ENCODE measurements at regions not wholly inside any gene's neighbourhood (a gene's known extent, or its start where the extent isn't known, plus 50 kb on each side); places are given as distances from the start of the nearest gene placed in this dataset.

GRCh38 chr9:126248680-126249079, 77.9 kb upstream of the MVB12B start:
- no peak overlapping the region for H2BK120ac ChIP-seq (ENCODE audit: low read depth, low read length)
- no peak overlapping the region for H4K91ac ChIP-seq (ENCODE audit: low read length)
- H3K36me3 ChIP-seq (ENCODE audit: control insufficient read depth in 1 of 2, insufficient read depth in 2 of 2, low read depth in 1 of 2, low read length in 2 of 2), result no peaks in the 10 kb centered on the region
- H2BK15ac ChIP-seq (ENCODE audit: low read depth, poor library complexity, severe bottlenecking), result no peak overlapping the region
- H3K14ac ChIP-seq (ENCODE audit: low read length in 2 of 2), result no peak overlapping the region
- H3K79me1 ChIP-seq (replicated peaks; ENCODE audit: low read length, poor library complexity, severe bottlenecking), result no peaks in the 10 kb centered on the region
- no peak overlapping the region for H3K9ac ChIP-seq (ENCODE audit: low read length)
- H3K4me2 ChIP-seq (ENCODE audit: low read length, poor library complexity, severe bottlenecking), result no peak overlapping the region
- no peak overlapping the region for H2AK5ac ChIP-seq (ENCODE audit: low read length, severe bottlenecking)
- H2AFZ ChIP-seq (ENCODE audit: low read depth, low read length), result no peak overlapping the region
- no peak overlapping the region for H4K8ac ChIP-seq (ENCODE audit: low read length)
- no peaks in the 10 kb centered on the region for H3K27me3 ChIP-seq (ENCODE audit: control insufficient read depth in 1 of 2, insufficient read depth in 1 of 2, low read length in 2 of 2)
- H3K4me1 ChIP-seq (ENCODE audit: control insufficient read depth, insufficient read depth, low read depth, low read length), result no peaks in the 10 kb centered on the region
- H3K18ac ChIP-seq (ENCODE audit: low read depth in 1 of 2, low read length in 2 of 2), result no peak overlapping the region
- H3K4me3 ChIP-seq (ENCODE audit: insufficient read depth in 1 of 2, low read depth in 1 of 2, low read length in 2 of 2), result no peak overlapping the region
- 71% methylated on average over 2 of the region's 3 CpGs for WGBS
- peaks cover 22% of the 10 kb centered on the region for H3K9me3 ChIP-seq (ENCODE audit: control insufficient read depth, low read length)
- H2BK5ac ChIP-seq (ENCODE audit: low read depth, low read length, poor library complexity, severe bottlenecking), result no peak overlapping the region
- peak overlapping the region in 1 of 2 experiments; percentile 85 for H3K23ac ChIP-seq (ENCODE audit: low read length in 2 of 2)
- H3K4ac ChIP-seq (ENCODE audit: low read depth in 1 of 2, low read length in 2 of 2), result no peak overlapping the region
- no peak overlapping the region for H2BK12ac ChIP-seq (ENCODE audit: low read length in 2 of 2)
- no peak overlapping the region for H3K27ac ChIP-seq (ENCODE audit: low read length, poor library complexity, severe bottlenecking)
- peak; percentile 36 for DNase-seq

GRCh38 chr9:126261584-126262356, 64.9 kb upstream of the MVB12B start:
- no peak overlapping the region for H3K4me3 ChIP-seq (ENCODE audit: insufficient read depth in 1 of 2, low read depth in 1 of 2, low read length in 2 of 2)
- H3K4me1 ChIP-seq (ENCODE audit: control insufficient read depth, insufficient read depth, low read depth, low read length), result no peaks in the 10 kb centered on the region
- H3K79me1 ChIP-seq (replicated peaks; ENCODE audit: low read length, poor library complexity, severe bottlenecking), result no peaks in the 10 kb centered on the region
- H3K23ac ChIP-seq (ENCODE audit: low read length in 2 of 2), result no peak overlapping the region
- no peak overlapping the region for H2BK15ac ChIP-seq (ENCODE audit: low read depth, poor library complexity, severe bottlenecking)
- no peak overlapping the region for H3K4me2 ChIP-seq (ENCODE audit: low read length, poor library complexity, severe bottlenecking)
- H3K4ac ChIP-seq (ENCODE audit: low read depth in 1 of 2, low read length in 2 of 2), result no peak overlapping the region
- no peaks in the 10 kb centered on the region for H3K36me3 ChIP-seq (ENCODE audit: control insufficient read depth in 1 of 2, insufficient read depth in 2 of 2, low read depth in 1 of 2, low read length in 2 of 2)
- no peak for DNase-seq
- H2AFZ ChIP-seq (ENCODE audit: low read depth, low read length), result no peak overlapping the region
- no peak overlapping the region for H3K14ac ChIP-seq (ENCODE audit: low read length in 2 of 2)
- peaks cover 4% of the 10 kb centered on the region for H3K9me3 ChIP-seq (ENCODE audit: control insufficient read depth, low read length)
- no peak overlapping the region for H2AK5ac ChIP-seq (ENCODE audit: low read length, severe bottlenecking)
- no peak overlapping the region for H2BK12ac ChIP-seq (ENCODE audit: low read length in 2 of 2)
- H3K27me3 ChIP-seq (ENCODE audit: control insufficient read depth in 1 of 2, insufficient read depth in 1 of 2, low read length in 2 of 2), result peaks cover 4 to 59% of the 10 kb centered on the region in 2 experiments
- H4K8ac ChIP-seq (ENCODE audit: low read length), result no peak overlapping the region
- WGBS, result 80% methylated on average over 7 of the region's 14 CpGs
- no peak overlapping the region for H3K18ac ChIP-seq (ENCODE audit: low read depth in 1 of 2, low read length in 2 of 2)
- no peak overlapping the region for H2BK5ac ChIP-seq (ENCODE audit: low read depth, low read length, poor library complexity, severe bottlenecking)
- no peak overlapping the region for H2BK120ac ChIP-seq (ENCODE audit: low read depth, low read length)
- H3K27ac ChIP-seq (ENCODE audit: low read length, poor library complexity, severe bottlenecking), result no peak overlapping the region
- H3K9ac ChIP-seq (ENCODE audit: low read length), result no peak overlapping the region
- H4K91ac ChIP-seq (ENCODE audit: low read length), result no peak overlapping the region

- H2BK15ac ChIP-seq (ENCODE audit: low read depth, poor library complexity, severe bottlenecking), result no peak overlapping the region
- no peak overlapping the region for H4K91ac ChIP-seq (ENCODE audit: low read length)
- no peak overlapping the region for H3K4me3 ChIP-seq (ENCODE audit: insufficient read depth in 1 of 2, low read depth in 1 of 2, low read length in 2 of 2)
- peaks cover 4% of the 10 kb centered on the region for H3K9me3 ChIP-seq (ENCODE audit: control insufficient read depth, low read length)
- no peak overlapping the region for H3K4me2 ChIP-seq (ENCODE audit: low read length, poor library complexity, severe bottlenecking)
- H3K36me3 ChIP-seq (ENCODE audit: control insufficient read depth in 1 of 2, insufficient read depth in 2 of 2, low read depth in 1 of 2, low read length in 2 of 2), result no peaks in the 10 kb centered on the region
- H2BK5ac ChIP-seq (ENCODE audit: low read depth, low read length, poor library complexity, severe bottlenecking), result no peak overlapping the region
- no peak overlapping the region for H2AK5ac ChIP-seq (ENCODE audit: low read length, severe bottlenecking)
- no peaks in the 10 kb centered on the region for H3K4me1 ChIP-seq (ENCODE audit: control insufficient read depth, insufficient read depth, low read depth, low read length)
- H3K18ac ChIP-seq (ENCODE audit: low read depth in 1 of 2, low read length in 2 of 2), result no peak overlapping the region
- DNase-seq, result no peak
- no peaks in the 10 kb centered on the region for H3K79me1 ChIP-seq (replicated peaks; ENCODE audit: low read length, poor library complexity, severe bottlenecking)
- H2BK120ac ChIP-seq (ENCODE audit: low read depth, low read length), result no peak overlapping the region
- H3K27me3 ChIP-seq (ENCODE audit: control insufficient read depth in 1 of 2, insufficient read depth in 1 of 2, low read length in 2 of 2), result peaks cover 10 to 68% of the 10 kb centered on the region in 2 experiments
- H2BK12ac ChIP-seq (ENCODE audit: low read length in 2 of 2), result no peak overlapping the region
- H4K8ac ChIP-seq (ENCODE audit: low read length), result no peak overlapping the region
- H3K4ac ChIP-seq (ENCODE audit: low read depth in 1 of 2, low read length in 2 of 2), result no peak overlapping the region
- no peak overlapping the region for H2AFZ ChIP-seq (ENCODE audit: low read depth, low read length)
- H3K27ac ChIP-seq (ENCODE audit: low read length, poor library complexity, severe bottlenecking), result no peak overlapping the region
- H3K23ac ChIP-seq (ENCODE audit: low read length in 2 of 2), result no peak overlapping the region
- no peak overlapping the region for H3K9ac ChIP-seq (ENCODE audit: low read length)
- H3K14ac ChIP-seq (ENCODE audit: low read length in 2 of 2), result no peak overlapping the region
Observed at GRCh38 chr9:126262738-126263137, 63.9 kb upstream of the MVB12B start.

- H2BK12ac ChIP-seq (ENCODE audit: low read length in 2 of 2), result no peak overlapping the region
- no peak overlapping the region for H2BK120ac ChIP-seq (ENCODE audit: low read depth, low read length)
- H2BK15ac ChIP-seq (ENCODE audit: low read depth, poor library complexity, severe bottlenecking), result no peak overlapping the region
- H3K27me3 ChIP-seq (ENCODE audit: control insufficient read depth in 1 of 2, insufficient read depth in 1 of 2, low read length in 2 of 2), result peaks cover 29 to 40% of the 10 kb centered on the region in 2 experiments
- H3K18ac ChIP-seq (ENCODE audit: low read depth in 1 of 2, low read length in 2 of 2), result no peak overlapping the region
- H2AK5ac ChIP-seq (ENCODE audit: low read length, severe bottlenecking), result no peak overlapping the region
- no peak overlapping the region for H3K14ac ChIP-seq (ENCODE audit: low read length in 2 of 2)
- no peak overlapping the region for H2BK5ac ChIP-seq (ENCODE audit: low read depth, low read length, poor library complexity, severe bottlenecking)
- peaks cover 2% of the 10 kb centered on the region for H3K4me1 ChIP-seq (ENCODE audit: control insufficient read depth, insufficient read depth, low read depth, low read length)
- no peak overlapping the region for H4K8ac ChIP-seq (ENCODE audit: low read length)
- H3K23ac ChIP-seq (ENCODE audit: low read length in 2 of 2), result no peak overlapping the region
- H3K4ac ChIP-seq (ENCODE audit: low read depth in 1 of 2, low read length in 2 of 2), result no peak overlapping the region
- no peak for DNase-seq
- no peak overlapping the region for H4K91ac ChIP-seq (ENCODE audit: low read length)
- H3K4me3 ChIP-seq (ENCODE audit: insufficient read depth in 1 of 2, low read depth in 1 of 2, low read length in 2 of 2), result no peak overlapping the region
- H2AFZ ChIP-seq (ENCODE audit: low read depth, low read length), result no peak overlapping the region
- no peaks in the 10 kb centered on the region for H3K36me3 ChIP-seq (ENCODE audit: control insufficient read depth in 1 of 2, insufficient read depth in 2 of 2, low read depth in 1 of 2, low read length in 2 of 2)
- H3K9ac ChIP-seq (ENCODE audit: low read length), result no peak overlapping the region
- no peaks in the 10 kb centered on the region for H3K79me1 ChIP-seq (replicated peaks; ENCODE audit: low read length, poor library complexity, severe bottlenecking)
- H3K9me3 ChIP-seq (ENCODE audit: control insufficient read depth, low read length), result peaks cover 34% of the 10 kb centered on the region
- H3K27ac ChIP-seq (ENCODE audit: low read length, poor library complexity, severe bottlenecking), result no peak overlapping the region
- 57% methylated on average over 1 of the region's 1 CpG for WGBS
- no peak overlapping the region for H3K4me2 ChIP-seq (ENCODE audit: low read length, poor library complexity, severe bottlenecking)
Observed at GRCh38 chr9:126270556-126270955, 56.1 kb upstream of the MVB12B start.

Data from mesenchymal stem cell (in vitro differentiated cells and primary cell).